ENCODE measurements at regions not wholly inside any gene's neighbourhood (a gene's known extent, or its start where the extent isn't known, plus 50 kb on each side); places are given as distances from the start of the nearest gene placed in this dataset.

- CTCF ChIA-PET: no interaction called here
- POLR2A ChIA-PET: no interaction called here
- no peak overlapping the region for H3K4me2 ChIP-seq
- TF ChIP-seq, protein P1, sequence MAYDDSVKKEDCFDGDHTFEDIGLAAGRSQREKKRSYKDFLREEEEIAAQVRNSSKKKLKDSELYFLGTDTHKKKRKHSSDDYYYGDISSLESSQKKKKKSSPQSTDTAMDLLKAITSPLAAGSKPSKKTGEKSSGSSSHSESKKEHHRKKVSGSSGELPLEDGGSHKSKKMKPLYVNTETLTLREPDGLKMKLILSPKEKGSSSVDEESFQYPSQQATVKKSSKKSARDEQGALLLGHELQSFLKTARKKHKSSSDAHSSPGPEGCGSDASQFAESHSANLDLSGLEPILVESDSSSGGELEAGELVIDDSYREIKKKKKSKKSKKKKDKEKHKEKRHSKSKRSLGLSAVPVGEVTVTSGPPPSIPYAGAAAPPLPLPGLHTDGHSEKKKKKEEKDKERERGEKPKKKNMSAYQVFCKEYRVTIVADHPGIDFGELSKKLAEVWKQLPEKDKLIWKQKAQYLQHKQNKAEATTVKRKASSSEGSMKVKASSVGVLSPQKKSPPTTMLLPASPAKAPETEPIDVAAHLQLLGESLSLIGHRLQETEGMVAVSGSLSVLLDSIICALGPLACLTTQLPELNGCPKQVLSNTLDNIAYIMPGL (CRISPR knock-in tag; IDR thresholded peaks at IDR 0.05; ENCODE audit: borderline replicate concordance): no peak
- no peak for TF ChIP-seq MYC (IDR thresholded peaks at IDR 0.05; ENCODE audit: borderline replicate concordance, low read length)
- WGBS (ENCODE audit: missing lambda C conversion rate): 0% methylated on average over 2 of the region's 2 CpGs
- FAIRE-seq: no peak
- no peak for DNase-seq (ENCODE audit: low read depth in 1 of 2, low spot score in 1 of 2)
- H3K27ac ChIP-seq: no peak overlapping the region
- ATAC-seq: no peak
- no peaks in the 10 kb centered on the region for H3K9me3 ChIP-seq
- H3K4me3 ChIP-seq: no peak overlapping the region
- no peaks in the 10 kb centered on the region for H3K4me1 ChIP-seq
Observed at GRCh38 chr11:96782632-96783031, 392.8 kb downstream of the JRKL start.

- POLR2A ChIA-PET: no interaction called here
- no peak for TF ChIP-seq CBX2 (IDR thresholded peaks at IDR 0.05; ENCODE audit: borderline replicate concordance, low read depth)
- TF ChIP-seq EHMT2 (IDR thresholded peaks at IDR 0.05; ENCODE audit: low read depth): no peak
- no peak for TF ChIP-seq FOSL2 (IDR thresholded peaks at IDR 0.05)
- TF ChIP-seq FOSL2 (CRISPR knock-in tag; IDR thresholded peaks at IDR 0.05): no peak
- no peak for TF ChIP-seq HOXB13 (CRISPR knock-in tag; IDR thresholded peaks at IDR 0.05; ENCODE audit: low read depth)
- TF ChIP-seq MAX (IDR thresholded peaks at IDR 0.05): no peak
- TF ChIP-seq, protein P2, sequence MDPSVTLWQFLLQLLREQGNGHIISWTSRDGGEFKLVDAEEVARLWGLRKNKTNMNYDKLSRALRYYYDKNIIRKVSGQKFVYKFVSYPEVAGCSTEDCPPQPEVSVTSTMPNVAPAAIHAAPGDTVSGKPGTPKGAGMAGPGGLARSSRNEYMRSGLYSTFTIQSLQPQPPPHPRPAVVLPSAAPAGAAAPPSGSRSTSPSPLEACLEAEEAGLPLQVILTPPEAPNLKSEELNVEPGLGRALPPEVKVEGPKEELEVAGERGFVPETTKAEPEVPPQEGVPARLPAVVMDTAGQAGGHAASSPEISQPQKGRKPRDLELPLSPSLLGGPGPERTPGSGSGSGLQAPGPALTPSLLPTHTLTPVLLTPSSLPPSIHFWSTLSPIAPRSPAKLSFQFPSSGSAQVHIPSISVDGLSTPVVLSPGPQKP (IDR thresholded peaks at IDR 0.05; ENCODE audit: low read depth, low read length): no peak
- no peak for TF ChIP-seq NFE2L2 (conservative IDR thresholded peaks at IDR 0.05; ENCODE audit: low read length)
- TF ChIP-seq RCOR1 (IDR thresholded peaks at IDR 0.05; ENCODE audit: low read depth, low read length): no peak
- no peak for TF ChIP-seq POLR2AphosphoS2 (conservative IDR thresholded peaks at IDR 0.05; ENCODE audit: low read length)
- no peak for TF ChIP-seq PHF8 (IDR thresholded peaks at IDR 0.05; ENCODE audit: borderline replicate concordance, low read depth)
- TF ChIP-seq FOSB (CRISPR knock-in tag; IDR thresholded peaks at IDR 0.05): no peak
- H3K4me1 ChIP-seq: no peaks in the 10 kb centered on the region
- H3K4me3 ChIP-seq: no peak overlapping the region
- CTCF ChIA-PET: no interaction called here
- ATAC-seq (no peak), DNase-seq (ENCODE audit: low read depth in 1 of 2, low spot score in 1 of 2) (no peak), FAIRE-seq (no peak)
- WGBS (ENCODE audit: missing lambda C conversion rate): 0% methylated on average over 3 of the region's 3 CpGs
- no peaks in the 10 kb centered on the region for H3K9me3 ChIP-seq
- no peak overlapping the region for H3K27ac ChIP-seq
- H3K4me2 ChIP-seq: no peak overlapping the region
Observed at GRCh38 chr11:96783311-96783710, 393.5 kb downstream of the JRKL start.

DNA sequence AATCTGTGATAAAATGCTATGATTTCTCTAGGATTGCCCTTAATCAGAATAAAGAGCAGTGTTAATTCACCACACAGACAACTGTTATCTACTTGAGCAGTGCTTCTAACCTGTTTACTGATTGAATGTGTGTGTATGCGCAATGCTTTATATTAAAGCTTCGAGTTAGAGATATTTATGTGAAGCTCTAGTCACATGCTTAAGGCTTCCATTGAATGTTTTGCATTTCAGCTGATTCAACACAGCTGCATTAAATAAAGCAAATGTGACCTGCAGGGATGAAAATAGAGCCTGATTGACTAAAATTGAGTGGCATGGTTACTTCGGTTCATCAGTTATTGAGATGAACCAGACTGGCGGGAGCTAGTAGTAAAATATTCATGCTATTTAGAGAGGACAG is 395.3 kb downstream of the JRKL start:
- FAIRE-seq: no peak
- TF ChIP-seq CBX8 (IDR thresholded peaks at IDR 0.05) (no peak), ESRRA (IDR thresholded peaks at IDR 0.05; ENCODE audit: borderline replicate concordance, low read length) (no peak), FOXS1 (CRISPR knock-in tag; IDR thresholded peaks at IDR 0.05) (no peak), BHLHE40 (IDR thresholded peaks at IDR 0.05; ENCODE audit: low read depth, low read length) (no peak), RARB (CRISPR knock-in tag; IDR thresholded peaks at IDR 0.05) (no peak), MAZ (IDR thresholded peaks at IDR 0.05; ENCODE audit: borderline replicate concordance, low read depth, low read length) (no peak), EP300 (IDR thresholded peaks at IDR 0.05) (no peak), EHF (CRISPR knock-in tag; IDR thresholded peaks at IDR 0.05) (no peak), TP53 (CRISPR knock-in tag; IDR thresholded peaks at IDR 0.05) (no peak), MAX (IDR thresholded peaks at IDR 0.05) (no peak)
- TF ChIP-seq, protein P1 (CRISPR knock-in tag; IDR thresholded peaks at IDR 0.05; ENCODE audit: borderline replicate concordance): no peak
- TF ChIP-seq, protein P2 (IDR thresholded peaks at IDR 0.05; ENCODE audit: low read depth, low read length): no peak

More for the DNA sequence above, 395.3 kb downstream of the JRKL start:
- CTCF ChIA-PET: no interaction called here
- no peak overlapping the region for H3K27ac ChIP-seq
- no peak overlapping the region for H3K4me2 ChIP-seq
- no peaks in the 10 kb centered on the region for H3K4me1 ChIP-seq
- WGBS (ENCODE audit: missing lambda C conversion rate): 18% methylated on average over 4 of the region's 4 CpGs
- no peaks in the 10 kb centered on the region for H3K9me3 ChIP-seq
- no peak overlapping the region for H3K4me3 ChIP-seq
- POLR2A ChIA-PET: no interaction called here
- ATAC-seq (no peak), DNase-seq (ENCODE audit: low read depth in 1 of 2, low spot score in 1 of 2) (no peak)

Data from A549 (cell line).